ENCODE measurements at regions not wholly inside any gene's neighbourhood (a gene's known extent, or its start where the extent isn't known, plus 50 kb on each side); places are given as distances from the start of the nearest gene placed in this dataset.
"Not testable (repeated sequence)": the region's sequence is repeated elsewhere in the genome, so short reads cannot be mapped to it uniquely, and the experiment has no call there.

- ChIA-PET CTCF (no interaction called here), POLR2A (ENCODE audit: low non-redundant PET) (interaction anchor here (0.5 kb wide), 1 partner anchor 12 kb away, joined by 22 read pairs; no protein-coding TSS in a partner anchor)
- TF ChIP-seq CTCF (conservative IDR thresholded peaks at IDR 0.05; ENCODE audit: low read depth, low read length) (no peak), EZH2 (IDR thresholded peaks at IDR 0.05; ENCODE audit: borderline replicate concordance, low read depth, low read length, poor library complexity, severe bottlenecking) (no peak)
- Histone ChIP-seq H3K4me1 (ENCODE audit: insufficient read depth, low read length, poor library complexity, severe bottlenecking) (peaks cover 29% of the 10 kb centered on the region), H3K36me3 (ENCODE audit: insufficient read depth, low read length, poor library complexity, severe bottlenecking) (no peaks in the 10 kb centered on the region), H3K27ac (ENCODE audit: low read depth, low read length, poor library complexity, severe bottlenecking) (no peak overlapping the region), H3K27me3 (replicated peaks; ENCODE audit: insufficient read depth, low read depth, low read length, poor library complexity) (no peaks in the 10 kb centered on the region), H3K9me3 (ENCODE audit: low read depth, low read length, poor library complexity, severe bottlenecking) (no peaks in the 10 kb centered on the region), H3K4me3 (ENCODE audit: low read depth, low read length, poor library complexity, severe bottlenecking) (no peak overlapping the region)
- BruUV-seq (replicated peaks) = no TSS peak
- intact Hi-C loops (cut with micrococcal nuclease; ENCODE audit: unreplicated experiment) = loop anchor here (10.0 kb wide), 1 partner anchor 468 kb away; no protein-coding TSS in a partner anchor
- no peak for DNase-seq (ENCODE audit: low spot score)
These were observed 295.8 kb upstream of the MTPN start for GRCh38 chr7:136272934-136273333.

- no peaks in the 10 kb centered on the region for H3K4me1 ChIP-seq (ENCODE audit: insufficient read depth, low read length, poor library complexity, severe bottlenecking)
- intact Hi-C loops (cut with micrococcal nuclease; ENCODE audit: unreplicated experiment) = no loop called here
- TF ChIP-seq CTCF (conservative IDR thresholded peaks at IDR 0.05; ENCODE audit: low read depth, low read length) = no peak
- no peak for TF ChIP-seq EZH2 (IDR thresholded peaks at IDR 0.05; ENCODE audit: borderline replicate concordance, low read depth, low read length, poor library complexity, severe bottlenecking)
- POLR2A ChIA-PET (ENCODE audit: low non-redundant PET) = no interaction called here
- no peaks in the 10 kb centered on the region for H3K27me3 ChIP-seq (replicated peaks; ENCODE audit: insufficient read depth, low read depth, low read length, poor library complexity)
- CTCF ChIA-PET = no interaction called here
- peaks cover 3% of the 10 kb centered on the region for H3K9me3 ChIP-seq (ENCODE audit: low read depth, low read length, poor library complexity, severe bottlenecking)
- BruUV-seq (replicated peaks) = no TSS peak
- no peak overlapping the region for H3K4me3 ChIP-seq (ENCODE audit: low read depth, low read length, poor library complexity, severe bottlenecking)
- H3K36me3 ChIP-seq (ENCODE audit: insufficient read depth, low read length, poor library complexity, severe bottlenecking) = no peaks in the 10 kb centered on the region
- H3K27ac ChIP-seq (ENCODE audit: low read depth, low read length, poor library complexity, severe bottlenecking) = no peak overlapping the region
- no peak for DNase-seq (ENCODE audit: low spot score)
These were observed 290.7 kb upstream of the MTPN start for GRCh38 chr7:136267822-136268221.

GRCh38 chr7:136266457-136266856 is 289.3 kb upstream of the MTPN start:
- no TSS peak for BruUV-seq (replicated peaks)
- no peaks in the 10 kb centered on the region for H3K27me3 ChIP-seq (replicated peaks; ENCODE audit: insufficient read depth, low read depth, low read length, poor library complexity)
- intact Hi-C loops (cut with micrococcal nuclease; ENCODE audit: unreplicated experiment) = no loop called here
- H3K4me1 ChIP-seq (ENCODE audit: insufficient read depth, low read length, poor library complexity, severe bottlenecking) = no peaks in the 10 kb centered on the region
- H3K36me3 ChIP-seq (ENCODE audit: insufficient read depth, low read length, poor library complexity, severe bottlenecking) = no peaks in the 10 kb centered on the region
- no peak for TF ChIP-seq CTCF (conservative IDR thresholded peaks at IDR 0.05; ENCODE audit: low read depth, low read length)
- no peak for TF ChIP-seq EZH2 (IDR thresholded peaks at IDR 0.05; ENCODE audit: borderline replicate concordance, low read depth, low read length, poor library complexity, severe bottlenecking)
- H3K27ac ChIP-seq (ENCODE audit: low read depth, low read length, poor library complexity, severe bottlenecking) = no peak overlapping the region
- DNase-seq (ENCODE audit: low spot score) = no peak
- no peak overlapping the region for H3K4me3 ChIP-seq (ENCODE audit: low read depth, low read length, poor library complexity, severe bottlenecking)
- peaks cover 3% of the 10 kb centered on the region for H3K9me3 ChIP-seq (ENCODE audit: low read depth, low read length, poor library complexity, severe bottlenecking)
- POLR2A ChIA-PET (ENCODE audit: low non-redundant PET) = no interaction called here
- CTCF ChIA-PET = interaction anchor here (0.9 kb wide), 1 partner anchor 132 kb away, joined by 3 read pairs; no protein-coding TSS in a partner anchor

- BruUV-seq (replicated peaks); H3K27ac ChIP-seq (ENCODE audit: low read depth, low read length, poor library complexity, severe bottlenecking); intact Hi-C loops (cut with micrococcal nuclease; ENCODE audit: unreplicated experiment); H3K27me3 ChIP-seq (replicated peaks; ENCODE audit: insufficient read depth, low read depth, low read length, poor library complexity); CTCF ChIA-PET; H3K4me3 ChIP-seq (ENCODE audit: low read depth, low read length, poor library complexity, severe bottlenecking); H3K36me3 ChIP-seq (ENCODE audit: insufficient read depth, low read length, poor library complexity, severe bottlenecking); DNase-seq (ENCODE audit: low spot score); H3K4me1 ChIP-seq (ENCODE audit: insufficient read depth, low read length, poor library complexity, severe bottlenecking); H3K9me3 ChIP-seq (ENCODE audit: low read depth, low read length, poor library complexity, severe bottlenecking); POLR2A ChIA-PET (ENCODE audit: low non-redundant PET): not testable (repeated sequence)
These were observed 287.1 kb upstream of the MTPN start for GRCh38 chr7:136264304-136264703.

- H3K4me3 ChIP-seq (ENCODE audit: low read depth, low read length, poor library complexity, severe bottlenecking); DNase-seq (ENCODE audit: low spot score); intact Hi-C loops (cut with micrococcal nuclease; ENCODE audit: unreplicated experiment); H3K36me3 ChIP-seq (ENCODE audit: insufficient read depth, low read length, poor library complexity, severe bottlenecking); H3K27me3 ChIP-seq (replicated peaks; ENCODE audit: insufficient read depth, low read depth, low read length, poor library complexity); BruUV-seq (replicated peaks); CTCF ChIA-PET; POLR2A ChIA-PET (ENCODE audit: low non-redundant PET); H3K9me3 ChIP-seq (ENCODE audit: low read depth, low read length, poor library complexity, severe bottlenecking); H3K27ac ChIP-seq (ENCODE audit: low read depth, low read length, poor library complexity, severe bottlenecking); H3K4me1 ChIP-seq (ENCODE audit: insufficient read depth, low read length, poor library complexity, severe bottlenecking): not testable (repeated sequence)
These were observed 286.1 kb upstream of the MTPN start for GRCh38 chr7:136263112-136263860.

Data from A673 (cell line).